HG03139 (cell line): ENCODE measurements at regions not wholly inside any gene's neighbourhood (a gene's known extent, or its start where the extent isn't known, plus 50 kb on each side); places are given as distances from the start of the nearest gene placed in this dataset.

Source experiments
- ATAC-seq: cut with Tn5 transposase; IDR thresholded peaks from one replicate; pipeline ENCODE4 v1.9.1; 2021; ENCODE audit not compliant: unreplicated experiment

- ATAC-seq: no peak
Observed at GRCh38 chr4:71272976-71273375, 65.8 kb upstream of the SLC4A4 start.

- no peak for ATAC-seq
Observed at GRCh38 chr4:71275004-71275403, 63.8 kb upstream of the SLC4A4 start.

- no peak for ATAC-seq
Observed at GRCh38 chr4:71275570-71275969, 63.2 kb upstream of the SLC4A4 start.

GRCh38 chr4:71277353-71277752 lies 61.5 kb upstream of the SLC4A4 start:
- ATAC-seq: no peak

GRCh38 chr4:71283642-71284257 lies 55.1 kb upstream of the SLC4A4 start:
- ATAC-seq: no peak

- ATAC-seq: no peak
Observed at GRCh38 chr4:71287305-71287704, 51.5 kb upstream of the SLC4A4 start.

GRCh38 chr4:71288875-71289274 lies 49.9 kb upstream of the SLC4A4 start:
- no peak for ATAC-seq
